Endothelial cell of umbilical vein (primary cell): ENCODE measurements at regions not wholly inside any gene's neighbourhood (a gene's known extent, or its start where the extent isn't known, plus 50 kb on each side); places are given as distances from the start of the nearest gene placed in this dataset.

Experiments used
- BruUV-seq: library from RNA; stranded (reverse); fragments of 400-500 nt; replicated peaks from 2 replicates; lab custom pipeline; 2021; lab: Mats Ljungman, UMichigan
- CTCF ChIA-PET: fragments of 300-600, 350-600 bp; sonication (Branson Sonifier 250); formaldehyde crosslinking; loops from one replicate; lab custom pipeline; 2021; ENCODE audit warnings: antibody characterized with exemption, inconsistent platforms; lab: Charles Lee
- POLR2A ChIA-PET: fragments of 300-600, 350-600 bp; sonication (Branson Sonifier 250); formaldehyde crosslinking; loops from one replicate; lab custom pipeline; 2021; ENCODE audit warnings: antibody characterized with exemption, inconsistent platforms; lab: Charles Lee
- DNase-seq: peaks from one replicate; pipeline ENCODE4 v3.0.0-alpha.2; 2011; ENCODE audit warnings: low read depth, low spot score
- FAIRE-seq: peaks from 2 replicates; lab custom pipeline; 2011; peaks lifted over from hg19 to GRCh38; lab: Jason Lieb, UNC
- H2AFZ ChIP-seq: 2 replicates; pipeline ENCODE4 v1.6.0; 2012; ENCODE audit warnings: low read depth, low read length, control low read depth, inconsistent platforms
- H3K27ac ChIP-seq: 2 replicates; pipeline ENCODE4 v1.5.1; 2011; ENCODE audit warnings: low read depth, mild to moderate bottlenecking, control low read depth, low read length, moderate library complexity; ENCODE audit not compliant: insufficient read depth
- H3K27me3 ChIP-seq, 2 experiments: 2 replicates each; pipeline versions ENCODE4 v1.6.0 to v1.6.1; 2011; ENCODE audit warnings: low read length in 2 of 2, mixed read lengths in 1 of 2; ENCODE audit not compliant: control insufficient read depth in 2 of 2, insufficient read depth in 2 of 2
- H3K36me3 ChIP-seq, 2 experiments: 2 replicates in 1 of 2; 3 replicates in 1 of 2; pipeline ENCODE4 v1.5.1; 2011; ENCODE audit warnings: low read length in 2 of 2, mild to moderate bottlenecking in 1 of 2, moderate library complexity in 1 of 2; ENCODE audit not compliant: control insufficient read depth in 2 of 2, insufficient read depth in 2 of 2; ENCODE audit errors: extremely low read depth in 1 of 2
- H3K4me1 ChIP-seq: 3 replicates; pipeline ENCODE4 v1.5.1; 2011; ENCODE audit warnings: mild to moderate bottlenecking, low read length; ENCODE audit not compliant: control insufficient read depth, insufficient read depth; ENCODE audit errors: extremely low read depth
- H3K4me2 ChIP-seq: 2 replicates; pipeline ENCODE4 v1.6.1; 2011; ENCODE audit warnings: low read length, control low read depth, mixed read lengths; ENCODE audit not compliant: insufficient read depth
- H3K4me3 ChIP-seq, 3 experiments: fragments of 200-600 bp in 1 of 3; sonication (generic), shearing (Covaris generic) in 1 of 3; replicated peaks in 1 of 3; 2 replicates each; pipeline ENCODE4 v1.5.1; 2011 to 2016; ENCODE audit warnings: control low read depth in 3 of 3, low read length in 3 of 3, mild to moderate bottlenecking in 2 of 3, inconsistent platforms in 1 of 3, low read depth in 1 of 3, moderate library complexity in 1 of 3; ENCODE audit not compliant: insufficient read depth in 1 of 3
- H3K79me2 ChIP-seq: 2 replicates; pipeline ENCODE4 v1.6.0; 2012; ENCODE audit warnings: low read length, inconsistent platforms; ENCODE audit not compliant: control insufficient read depth, insufficient read depth
- H3K9ac ChIP-seq: replicated peaks from 2 replicates; pipeline ENCODE3; 2011; ENCODE audit warnings: low read length, control low read depth; ENCODE audit not compliant: insufficient read depth; ENCODE audit errors: extremely low read depth
- H3K9me1 ChIP-seq: replicated peaks from 3 replicates; pipeline ENCODE4 v1.6.0; 2011; ENCODE audit warnings: mild to moderate bottlenecking, low read length; ENCODE audit not compliant: control insufficient read depth, insufficient read depth; ENCODE audit errors: extremely low read depth
- H3K9me3 ChIP-seq: replicated peaks from 2 replicates; pipeline ENCODE4 v1.5.1; 2012; ENCODE audit warnings: low read length, inconsistent platforms; ENCODE audit not compliant: control insufficient read depth, insufficient read depth
- H4K20me1 ChIP-seq: replicated peaks from 2 replicates; pipeline ENCODE3; 2011; ENCODE audit warnings: mild to moderate bottlenecking, low read length; ENCODE audit not compliant: control insufficient read depth, insufficient read depth; ENCODE audit errors: extremely low read depth
- CTCF ChIP-seq, 2 donors: IDR thresholded peaks; 1 replicate in 1 of 2; 2 replicates in 1 of 2; pipeline ENCODE4 v1.5.1; 2011; ENCODE audit warnings: low read length in 2 of 2, mild to moderate bottlenecking in 2 of 2, moderate library complexity in 2 of 2, control low read depth in 1 of 2, inconsistent platforms in 1 of 2, low read depth in 1 of 2; ENCODE audit not compliant: insufficient read depth in 1 of 2; ENCODE audit errors: extremely low read depth in 1 of 2
- EZH2 ChIP-seq: IDR thresholded peaks from 2 replicates; pipeline ENCODE4 v1.6.1; 2012; ENCODE audit warnings: borderline replicate concordance, low read depth, mild to moderate bottlenecking, moderate library complexity, low read length, inconsistent platforms; ENCODE audit not compliant: severe bottlenecking
- FOS ChIP-seq: IDR thresholded peaks from 2 replicates; pipeline ENCODE4 v1.6.1; 2011; ENCODE audit warnings: mild to moderate bottlenecking, low read length, moderate library complexity, borderline replicate concordance; ENCODE audit not compliant: insufficient read depth
- GATA2 ChIP-seq: IDR thresholded peaks from 2 replicates; pipeline ENCODE4 v1.7.0; 2011; ENCODE audit warnings: low read depth, mild to moderate bottlenecking, moderate library complexity, mixed read lengths, low read length; ENCODE audit not compliant: insufficient read length, insufficient read depth
- JUN ChIP-seq: IDR thresholded peaks from 2 replicates; pipeline ENCODE4 v1.6.1; 2011; ENCODE audit warnings: borderline replicate concordance, low read depth; ENCODE audit not compliant: insufficient read length, insufficient read depth
- MYC ChIP-seq: IDR thresholded peaks from one replicate; pipeline ENCODE4 v1.6.1; 2011; ENCODE audit warnings: mild to moderate bottlenecking, low read depth, low read length
- POLR2A ChIP-seq: IDR thresholded peaks from 2 replicates; pipeline ENCODE4 v1.6.1; 2012; ENCODE audit warnings: low read depth, mild to moderate bottlenecking, control low read depth, low read length
- POLR2AphosphoS5 ChIP-seq: IDR thresholded peaks from 2 replicates; pipeline ENCODE4 v1.6.1; 2012; ENCODE audit warnings: low read depth, mild to moderate bottlenecking, control low read depth, low read length, moderate library complexity; ENCODE audit not compliant: insufficient read depth
- dilution Hi-C: fragments of 300-500 bp; cut with MboI; formaldehyde crosslinking; loops from one replicate; pipeline ENCODE4 v1.15.0; 2019; ENCODE audit warnings: low sequenced_read_pairs; ENCODE audit not compliant: extremely low pct_ligation_motif_present
- intact Hi-C: fragments of 100-400 bp; cut with micrococcal nuclease; formaldehyde crosslinking; loops from one replicate; pipeline ENCODE4 v1.10.0; 2022
- TF ChIP-seq, protein P1 (sequence below): IDR thresholded peaks from 2 replicates; pipeline ENCODE4 v1.6.1; 2011; ENCODE audit not compliant: insufficient read depth, insufficient read length

DNA sequence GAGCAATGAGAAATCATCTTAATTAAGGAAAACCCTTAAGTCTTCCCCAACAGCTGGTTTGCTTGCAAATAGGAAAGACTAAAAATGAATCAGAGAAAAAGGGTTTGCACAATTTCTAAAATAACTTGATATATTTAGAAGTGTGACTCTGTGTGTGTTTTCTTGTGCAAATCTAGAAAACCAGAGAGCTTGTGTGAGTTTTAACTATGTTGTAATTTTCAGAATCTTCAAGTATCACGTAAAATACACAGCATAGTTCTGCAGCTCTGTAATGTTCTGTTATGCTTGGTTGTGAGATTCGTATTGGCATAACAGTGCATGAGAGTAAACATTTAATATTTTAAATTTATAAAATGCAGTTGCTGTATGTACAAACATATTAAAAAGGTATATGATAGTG lies 74.7 kb upstream of the GAP43 start:
- FAIRE-seq (no peak), DNase-seq (no peak)
- Histone ChIP-seq H3K4me2 (no peak overlapping the region), H3K9me3 (no peaks in the 10 kb centered on the region), H3K4me1 (no peaks in the 10 kb centered on the region), H4K20me1 (no peaks in the 10 kb centered on the region), H2AFZ (no peak overlapping the region), H3K27me3 (peaks cover 0 to 2% of the 10 kb centered on the region in 2 experiments), H3K4me3 (no peak overlapping the region), H3K9me1 (no peaks in the 10 kb centered on the region), H3K9ac (no peak overlapping the region), H3K27ac (no peak overlapping the region), H3K79me2 (no peaks in the 10 kb centered on the region), H3K36me3 (no peaks in the 10 kb centered on the region)
- BruUV-seq = no TSS peak
- POLR2A ChIA-PET = no interaction called here
- TF ChIP-seq EZH2 = no peak
- no peak for TF ChIP-seq FOS
- no peak for TF ChIP-seq POLR2A
- TF ChIP-seq, protein P1, sequence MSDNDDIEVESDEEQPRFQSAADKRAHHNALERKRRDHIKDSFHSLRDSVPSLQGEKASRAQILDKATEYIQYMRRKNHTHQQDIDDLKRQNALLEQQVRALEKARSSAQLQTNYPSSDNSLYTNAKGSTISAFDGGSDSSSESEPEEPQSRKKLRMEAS = no peak
- no peak for TF ChIP-seq MYC
- TF ChIP-seq POLR2AphosphoS5 = no peak
- CTCF ChIA-PET = no interaction called here
- intact Hi-C loops (no loop called here), dilution Hi-C loops (no loop called here)

- Histone ChIP-seq H3K9ac (no peak overlapping the region), H3K27ac (no peak overlapping the region), H4K20me1 (no peaks in the 10 kb centered on the region), H3K9me3 (no peaks in the 10 kb centered on the region), H3K36me3 (no peaks in the 10 kb centered on the region), H3K4me3 (no peak overlapping the region), H3K4me2 (no peak overlapping the region), H3K27me3 (peaks cover 0 to 2% of the 10 kb centered on the region in 2 experiments), H2AFZ (no peak overlapping the region), H3K4me1 (no peaks in the 10 kb centered on the region), H3K79me2 (no peaks in the 10 kb centered on the region), H3K9me1 (no peaks in the 10 kb centered on the region)
- ChIA-PET POLR2A (no interaction called here), CTCF (no interaction called here)
- TF ChIP-seq CTCF (IDR thresholded peaks at IDR 0.05; ENCODE audit: extremely low read depth in 1 of 2, insufficient read depth in 1 of 2, low read depth in 1 of 2, low read length in 2 of 2) (no peak), JUN (no peak), POLR2A (no peak), MYC (no peak), FOS (no peak), EZH2 (no peak), POLR2AphosphoS5 (no peak), GATA2 (no peak)
- TF ChIP-seq, protein P1 = no peak
- no peak for FAIRE-seq
- DNase-seq = no peak
- no TSS peak for BruUV-seq
- intact Hi-C loops (no loop called here), dilution Hi-C loops (no loop called here)
These were observed 74.2 kb upstream of the GAP43 start for GRCh38 chr3:115549071-115549470.
